K562 (cell line): ENCODE measurements at regions not wholly inside any gene's neighbourhood (a gene's known extent, or its start where the extent isn't known, plus 50 kb on each side); places are given as distances from the start of the nearest gene placed in this dataset.

Source experiments
- ATAC-seq: fragments of 200-7000 bp; cut with Tn5 transposase; 3 replicates; pipeline ENCODE4 v1.9.1; 2020; ENCODE audit warnings: moderate library complexity
- BruUV-seq: library from RNA; stranded (reverse); fragments of 400-500 nt; replicated peaks from 2 replicates; lab custom pipeline; 2021; lab: Mats Ljungman, UMichigan
- CTCF ChIA-PET: fragments of 300-600 bp; formaldehyde crosslinking; extraction: SDS; loops from one replicate; lab custom pipeline; 2021; ENCODE audit warnings: low intra/inter-chr PET ratio; lab: Yijun Ruan, JAX
- POLR2A ChIA-PET: fragments of 300-600, 350-650 bp; sonication (Branson Sonifier 250); formaldehyde crosslinking; extraction: SDS; loops from one replicate; lab custom pipeline; 2021; ENCODE audit warnings: antibody characterized with exemption, inconsistent platforms; lab: Yijun Ruan, JAX
- DNase-seq, 4 experiments: peaks; one replicate each; pipeline versions ENCODE4 v3.0.0 to v3.0.0-alpha.2; 2011 to 2018; ENCODE audit warnings: low spot score in 3 of 4, mixed read lengths in 3 of 4; ENCODE audit errors: extremely low read depth in 1 of 4
- FAIRE-seq: peaks from 2 replicates; lab custom pipeline; 2011; peaks lifted over from hg19 to GRCh38; lab: Jason Lieb, UNC
- H2AFZ ChIP-seq: 2 replicates; pipeline ENCODE4 v1.6.0; 2011; ENCODE audit warnings: low read depth, low read length, control low read depth, inconsistent platforms
- H3K27ac ChIP-seq: fragments of 200-600 bp; 3 replicates; pipeline ENCODE4 v1.8.0; 2011; ENCODE audit warnings: low read depth, mild to moderate bottlenecking, control low read depth, inconsistent platforms, low read length, moderate library complexity, mixed read lengths; ENCODE audit errors: extremely low read depth
- H3K27me3 ChIP-seq, 2 experiments: fragments of 300-600 bp in 1 of 2; 2 replicates in 1 of 2; 3 replicates in 1 of 2; pipeline versions ENCODE4 v1.6.0 to v1.8.0; 2011; ENCODE audit warnings: inconsistent platforms in 2 of 2, low read length in 2 of 2, mild to moderate bottlenecking in 1 of 2, mixed read lengths in 1 of 2, moderate library complexity in 1 of 2; ENCODE audit not compliant: control insufficient read depth in 2 of 2, insufficient read depth in 2 of 2
- H3K36me3 ChIP-seq: fragments of 300-600 bp; 3 replicates; pipeline ENCODE4 v1.8.0; 2011; ENCODE audit warnings: mild to moderate bottlenecking, low read length, inconsistent platforms; ENCODE audit not compliant: control insufficient read depth, insufficient read depth
- H3K4me1 ChIP-seq, 2 experiments: fragments of 200-600 bp in 1 of 2; replicated peaks in 1 of 2; 2 replicates in 1 of 2; 3 replicates in 1 of 2; pipeline versions ENCODE4 v1.5.1 to v1.8.0; 2011; ENCODE audit warnings: inconsistent platforms in 2 of 2, low read length in 2 of 2, mild to moderate bottlenecking in 1 of 2, mixed read lengths in 1 of 2, moderate library complexity in 1 of 2; ENCODE audit not compliant: control insufficient read depth in 2 of 2, insufficient read depth in 2 of 2
- H3K4me2 ChIP-seq: 2 replicates; pipeline ENCODE4 v1.6.1; 2011; ENCODE audit warnings: low read length, control low read depth, inconsistent platforms, mixed read lengths; ENCODE audit not compliant: insufficient read depth
- H3K4me3 ChIP-seq: fragments of 200-600 bp; sonication (generic), shearing (Covaris generic); 2 replicates; pipeline ENCODE4 v1.5.1; 2016; ENCODE audit warnings: control low read depth, inconsistent platforms
- H3K79me2 ChIP-seq: fragments of 200-600 bp; 3 replicates; pipeline ENCODE4 v1.8.0; 2011; ENCODE audit warnings: low read length, inconsistent platforms; ENCODE audit not compliant: control insufficient read depth, insufficient read depth
- H3K9ac ChIP-seq, 2 experiments: 2 replicates each; pipeline versions ENCODE4 v1.6.0 to v1.6.1; 2011; ENCODE audit warnings: low read depth in 2 of 2, low read length in 2 of 2, control low read depth in 1 of 2, inconsistent platforms in 1 of 2, mild to moderate bottlenecking in 1 of 2, mixed read lengths in 1 of 2; ENCODE audit not compliant: insufficient read depth in 1 of 2
- H3K9me1 ChIP-seq: one replicate; pipeline ENCODE4 v1.6.0; 2011; ENCODE audit warnings: inconsistent platforms, mild to moderate bottlenecking, low read length, moderate library complexity; ENCODE audit not compliant: control insufficient read depth, insufficient read depth
- H3K9me3 ChIP-seq: replicated peaks from 2 replicates; pipeline ENCODE4 v1.5.1; 2011; ENCODE audit warnings: low read depth, low read length, inconsistent platforms; ENCODE audit not compliant: control insufficient read depth, insufficient read depth
- H4K20me1 ChIP-seq: replicated peaks from 2 replicates; pipeline ENCODE4 v1.6.1; 2011; ENCODE audit warnings: low read length, inconsistent platforms, mixed read lengths; ENCODE audit not compliant: control insufficient read depth, insufficient read depth
- ARNT ChIP-seq, 2 experiments: fragments of 450-650 bp; IDR thresholded peaks; 2 replicates each; pipeline ENCODE4 v1.6.1; 2016; ENCODE audit warnings: mild to moderate bottlenecking in 1 of 2
- GTF2E2 ChIP-seq: fragments of 200-800 bp; sonication (Bioruptor generic); IDR thresholded peaks from 2 replicates; pipeline ENCODE4 v1.6.1; 2016; ENCODE audit warnings: missing genetic modification characterization, missing compliant biosample characterization
- NR4A1 ChIP-seq, 2 experiments: fragments of 250-450 bp in 1 of 2; fragments of 450-650 bp in 1 of 2; sonication (Bioruptor Pico) in 1 of 2; IDR thresholded peaks; 2 replicates each; pipeline versions ENCODE4 v1.4.0 to v1.6.1; 2016 to 2020; ENCODE audit warnings: mild to moderate bottlenecking in 2 of 2, missing compliant biosample characterization in 1 of 2, missing genetic modification characterization in 1 of 2, moderate library complexity in 1 of 2
- RAD21 ChIP-seq, 2 experiments: fragments of 250-450 bp in 1 of 2; fragments of 450-650 bp in 1 of 2; sonication (Bioruptor Pico) in 1 of 2; formaldehyde crosslinking in 1 of 2; IDR thresholded peaks in 1 of 2; conservative IDR thresholded peaks in 1 of 2; 2 replicates each; pipeline versions ENCODE4 v1.4.0 to v1.8.0; 2020 to 2022; ENCODE audit warnings: mild to moderate bottlenecking in 2 of 2, moderate library complexity in 1 of 2
- ZKSCAN1 ChIP-seq: fragments of 150-350 bp; IDR thresholded peaks from 2 replicates; pipeline ENCODE4 v1.6.1; 2016; ENCODE audit warnings: low read depth, low read length
- WGBS: fragments of 100-300 bp; shearing (Covaris generic); methylation state at CpG from one replicate; pipeline ENCODE4 v1.1.6; 2016; ENCODE audit warnings: low coverage, mixed read lengths; ENCODE audit not compliant: insufficient coverage; ENCODE audit errors: missing lambda C conversion rate; 5-methylcytosine and 5-hydroxymethylcytosine counted together
- in situ Hi-C: fragments of 300-500 bp; cut with MboI; formaldehyde crosslinking; loops from 4 replicates; pipeline ENCODE4 v1.15.0; 2018; ENCODE audit warnings: inconsistent platforms, mixed read lengths
- intact Hi-C: fragments of 100-400 bp; cut with micrococcal nuclease; formaldehyde crosslinking; loops from 2 replicates; pipeline ENCODE4 v1.14.2; 2022
- TF ChIP-seq, protein P1 (sequence below), 3 experiments: IDR thresholded peaks in 2 of 3; conservative IDR thresholded peaks in 1 of 3; 2 replicates each; pipeline ENCODE4 v1.5.1; 2011 to 2012; ENCODE audit warnings: low read length in 3 of 3, mild to moderate bottlenecking in 3 of 3, control low read depth in 2 of 3, improper control_type of control experiment in 1 of 3, inconsistent platforms in 1 of 3, low read depth in 1 of 3, mixed read lengths in 1 of 3, moderate library complexity in 1 of 3; ENCODE audit not compliant: insufficient read depth in 2 of 3

- Histone ChIP-seq H3K4me3 (no peak overlapping the region), H3K4me2 (no peak overlapping the region), H3K27ac (no peak overlapping the region), H4K20me1 (no peaks in the 10 kb centered on the region), H3K9me1 (no peaks in the 10 kb centered on the region), H3K4me1 (peaks cover 0 to 15% of the 10 kb centered on the region in 2 experiments; a peak in 4 of 5 replicates), H3K27me3 (no peaks in the 10 kb centered on the region), H3K36me3 (no peaks in the 10 kb centered on the region), H3K79me2 (no peaks in the 10 kb centered on the region), H2AFZ (no peak overlapping the region), H3K9ac (no peak overlapping the region), H3K9me3 (no peaks in the 10 kb centered on the region)
- DNase-seq = no peak
- 20% methylated on average over 2 of the region's 2 CpGs for WGBS
- TF ChIP-seq ZKSCAN1 = no peak
- TF ChIP-seq, protein P1, sequence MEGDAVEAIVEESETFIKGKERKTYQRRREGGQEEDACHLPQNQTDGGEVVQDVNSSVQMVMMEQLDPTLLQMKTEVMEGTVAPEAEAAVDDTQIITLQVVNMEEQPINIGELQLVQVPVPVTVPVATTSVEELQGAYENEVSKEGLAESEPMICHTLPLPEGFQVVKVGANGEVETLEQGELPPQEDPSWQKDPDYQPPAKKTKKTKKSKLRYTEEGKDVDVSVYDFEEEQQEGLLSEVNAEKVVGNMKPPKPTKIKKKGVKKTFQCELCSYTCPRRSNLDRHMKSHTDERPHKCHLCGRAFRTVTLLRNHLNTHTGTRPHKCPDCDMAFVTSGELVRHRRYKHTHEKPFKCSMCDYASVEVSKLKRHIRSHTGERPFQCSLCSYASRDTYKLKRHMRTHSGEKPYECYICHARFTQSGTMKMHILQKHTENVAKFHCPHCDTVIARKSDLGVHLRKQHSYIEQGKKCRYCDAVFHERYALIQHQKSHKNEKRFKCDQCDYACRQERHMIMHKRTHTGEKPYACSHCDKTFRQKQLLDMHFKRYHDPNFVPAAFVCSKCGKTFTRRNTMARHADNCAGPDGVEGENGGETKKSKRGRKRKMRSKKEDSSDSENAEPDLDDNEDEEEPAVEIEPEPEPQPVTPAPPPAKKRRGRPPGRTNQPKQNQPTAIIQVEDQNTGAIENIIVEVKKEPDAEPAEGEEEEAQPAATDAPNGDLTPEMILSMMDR (IDR thresholded peaks at IDR 0.05 in 2 of 3, conservative IDR thresholded peaks at IDR 0.05 in 1 of 3; ENCODE audit: insufficient read depth in 2 of 3, low read depth in 1 of 3, low read length in 3 of 3) = peak in 1 of 3 experiments; percentile 12; a peak in 1 of 6 replicates
- TF ChIP-seq ARNT (IDR thresholded peaks at IDR 0.05) = no peak
- 0 out of 2 replicates have a peak, but pooled peaks have one; percentile 28 for TF ChIP-seq GTF2E2 (tag)
- peak; percentile 12 to 17; a peak in 1 of 4 replicates for TF ChIP-seq RAD21 (CRISPR knock-in tag; conservative IDR thresholded peaks at IDR 0.05 in 1 of 2, IDR thresholded peaks at IDR 0.05 in 1 of 2)
- no peak for TF ChIP-seq NR4A1 (CRISPR knock-in tag; IDR thresholded peaks at IDR 0.05)
- TF ChIP-seq NR4A1 (tag; IDR thresholded peaks at IDR 0.05) = no peak
- intact Hi-C loops (no loop called here), in situ Hi-C loops (no loop called here)
- FAIRE-seq = no peak
- peak; percentile 62 for ATAC-seq
- ChIA-PET POLR2A (interaction anchor here (1.1 kb wide), 1 partner anchor 9 kb away, joined by 3 read pairs; no protein-coding TSS in a partner anchor), CTCF (no interaction called here)
- no TSS peak for BruUV-seq
These were observed 104.2 kb downstream of the DUSP10 start for GRCh38 chr1:221637641-221638041.
